Sigmoid colon (tissue), 6 donors: ENCODE measurements at regions not wholly inside any gene's neighbourhood (a gene's known extent, or its start where the extent isn't known, plus 50 kb on each side); places are given as distances from the start of the nearest gene placed in this dataset.

Experiments
- DNase-seq: peaks from one replicate; pipeline ENCODE4 v3.0.0-alpha.2; 2019
- H3K27ac ChIP-seq, 4 donors: fragments of 200-600 bp; sonication (generic); one replicate each; pipeline ENCODE4 v1.5.1; 2016 to 2019; ENCODE audit warnings: mild to moderate bottlenecking in 1 of 4
- H3K27me3 ChIP-seq, 3 donors: fragments of 200-600 bp; sonication (generic); one replicate each; pipeline ENCODE4 v1.5.1; 2019; ENCODE audit warnings: mild to moderate bottlenecking in 1 of 3
- H3K36me3 ChIP-seq, 4 donors: fragments of 200-600 bp; sonication (generic); one replicate each; pipeline ENCODE4 v1.5.1; 2016 to 2019
- H3K4me1 ChIP-seq, 4 donors: fragments of 200-600 bp; sonication (generic); one replicate each; pipeline ENCODE4 v1.5.1; 2017 to 2019
- H3K4me3 ChIP-seq, 4 donors: fragments of 200-600 bp; sonication (generic); one replicate each; pipeline ENCODE4 v1.5.1; 2017 to 2019; ENCODE audit warnings: mild to moderate bottlenecking in 2 of 4, moderate library complexity in 1 of 4
- H3K9me3 ChIP-seq, 4 donors: fragments of 200-600 bp in 3 of 4; sonication (generic) in 3 of 4; one replicate each; pipeline versions ENCODE4 v1.5.1 to v1.6.1; 2013 to 2019
- EP300 ChIP-seq, 4 donors: sonication (generic); formaldehyde crosslinking; IDR thresholded peaks; one replicate each; pipeline ENCODE4 v1.6.1; 2017; ENCODE audit warnings: antibody characterized with exemption in 4 of 4
- POLR2A ChIP-seq, 2 donors: fragments of 450-650 bp; IDR thresholded peaks; one replicate each; pipeline ENCODE4 v1.6.1; 2016; ENCODE audit warnings: antibody characterized with exemption in 2 of 2, mild to moderate bottlenecking in 2 of 2, moderate library complexity in 2 of 2
- POLR2AphosphoS5 ChIP-seq, 4 donors: sonication (generic); formaldehyde crosslinking; IDR thresholded peaks; one replicate each; pipeline ENCODE4 v1.6.1; 2017; ENCODE audit warnings: antibody characterized with exemption in 4 of 4
- WGBS, 2 donors: extraction: QIAGEN DNeasy Blood & Tissue Kit; methylation state at CpG; one replicate each; pipeline ENCODE4 v1.1.7; 2013; 5-methylcytosine and 5-hydroxymethylcytosine counted together
- intact Hi-C: fragments of 100-400 bp; cut with DNase I; formaldehyde crosslinking; loops from one replicate; pipeline ENCODE4 v1.15.1; 2023
- TF ChIP-seq, protein P1 (sequence below), 4 experiments: fragments of 450-650 bp in 3 of 4; fragments of 200-600 bp in 1 of 4; IDR thresholded peaks; one replicate each; pipeline ENCODE4 v1.5.1; 2016 to 2019; ENCODE audit warnings: antibody characterized with exemption in 4 of 4, mild to moderate bottlenecking in 3 of 4, moderate library complexity in 2 of 4
- donor health status: healthy with polysubstance abuse.
- donor health status: healthy.

DNA sequence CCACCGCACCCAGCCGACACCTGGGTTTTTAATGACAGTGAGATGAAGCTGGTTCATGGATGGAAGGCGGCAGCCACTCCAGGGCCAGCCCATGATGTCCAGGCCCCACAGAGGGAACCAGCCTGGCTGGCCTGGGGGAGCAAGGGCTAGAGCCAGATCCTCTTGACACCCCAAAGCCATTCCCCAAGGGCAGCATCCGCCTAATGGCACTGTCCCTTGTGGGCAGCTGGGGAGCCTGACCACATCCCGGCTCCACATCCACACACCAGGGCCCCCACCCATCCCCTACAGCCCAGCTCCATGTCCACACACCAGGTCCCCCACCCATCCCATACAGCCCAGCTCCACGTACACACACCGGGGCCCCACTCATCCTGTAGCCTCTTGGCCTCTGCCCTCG, 53.3 kb upstream of the ACSF3 start:
- Histone ChIP-seq H3K9me3 (no peaks in the 10 kb centered on the region), H3K27me3 (peaks cover 11 to 88% (median 64%) of the 10 kb centered on the region in 3 donors), H3K27ac (no peak overlapping the region), H3K4me3 (no peak overlapping the region), H3K4me1 (no peaks in the 10 kb centered on the region), H3K36me3 (no peaks in the 10 kb centered on the region)
- TF ChIP-seq POLR2AphosphoS5 (IDR thresholded peaks at IDR 0.05) (no peak), POLR2A (IDR thresholded peaks at IDR 0.05) (no peak), EP300 (IDR thresholded peaks at IDR 0.05) (no peak)
- TF ChIP-seq, protein P1, sequence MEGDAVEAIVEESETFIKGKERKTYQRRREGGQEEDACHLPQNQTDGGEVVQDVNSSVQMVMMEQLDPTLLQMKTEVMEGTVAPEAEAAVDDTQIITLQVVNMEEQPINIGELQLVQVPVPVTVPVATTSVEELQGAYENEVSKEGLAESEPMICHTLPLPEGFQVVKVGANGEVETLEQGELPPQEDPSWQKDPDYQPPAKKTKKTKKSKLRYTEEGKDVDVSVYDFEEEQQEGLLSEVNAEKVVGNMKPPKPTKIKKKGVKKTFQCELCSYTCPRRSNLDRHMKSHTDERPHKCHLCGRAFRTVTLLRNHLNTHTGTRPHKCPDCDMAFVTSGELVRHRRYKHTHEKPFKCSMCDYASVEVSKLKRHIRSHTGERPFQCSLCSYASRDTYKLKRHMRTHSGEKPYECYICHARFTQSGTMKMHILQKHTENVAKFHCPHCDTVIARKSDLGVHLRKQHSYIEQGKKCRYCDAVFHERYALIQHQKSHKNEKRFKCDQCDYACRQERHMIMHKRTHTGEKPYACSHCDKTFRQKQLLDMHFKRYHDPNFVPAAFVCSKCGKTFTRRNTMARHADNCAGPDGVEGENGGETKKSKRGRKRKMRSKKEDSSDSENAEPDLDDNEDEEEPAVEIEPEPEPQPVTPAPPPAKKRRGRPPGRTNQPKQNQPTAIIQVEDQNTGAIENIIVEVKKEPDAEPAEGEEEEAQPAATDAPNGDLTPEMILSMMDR (IDR thresholded peaks at IDR 0.05): no peak
- DNase-seq: no peak
- intact Hi-C loops: no loop called here
- WGBS, 2 donors: 78 to 81% methylated on average over 8 of the region's 8 CpGs

DNA sequence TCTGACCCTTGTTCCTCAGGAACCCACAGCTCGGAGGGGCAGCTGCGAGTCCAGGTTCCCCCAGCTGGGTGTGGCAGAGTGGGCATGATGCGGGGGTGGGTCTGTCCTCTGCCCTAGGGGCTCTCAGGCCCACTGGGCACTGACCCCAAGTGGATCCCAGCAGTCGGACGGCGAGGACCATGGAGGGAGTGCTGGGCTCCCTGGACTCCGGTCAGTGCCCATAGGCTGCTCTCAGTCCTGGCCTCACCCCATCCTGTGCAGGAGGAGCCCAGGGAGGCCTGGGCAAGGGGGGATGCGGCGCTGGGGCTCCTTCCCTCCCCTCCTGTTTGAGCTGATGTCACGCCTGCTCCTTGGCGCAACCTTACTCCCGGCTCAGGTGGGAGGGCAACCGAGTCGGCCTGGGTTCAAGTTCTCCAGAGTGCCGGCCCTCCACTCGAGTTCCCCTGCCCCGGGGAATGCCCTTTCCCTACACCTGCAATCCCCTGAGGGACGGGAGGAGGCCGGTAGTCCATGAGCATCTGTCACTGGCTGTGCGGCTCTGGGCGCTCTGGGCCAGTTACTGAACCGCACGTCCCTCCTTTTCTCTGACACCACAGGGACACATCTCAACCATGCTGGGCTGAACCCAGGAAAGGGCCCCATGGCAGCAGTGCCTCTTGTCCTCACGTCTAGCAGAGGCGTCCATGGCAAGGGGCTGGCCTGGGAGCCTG, 52.6 kb upstream of the ACSF3 start:
- peaks cover 11 to 85% (median 60%) of the 10 kb centered on the region in 3 donors for H3K27me3 ChIP-seq
- no peak for DNase-seq
- 76 to 85% methylated on average over 25 of the region's 25 CpGs for WGBS, 2 donors

DNA sequence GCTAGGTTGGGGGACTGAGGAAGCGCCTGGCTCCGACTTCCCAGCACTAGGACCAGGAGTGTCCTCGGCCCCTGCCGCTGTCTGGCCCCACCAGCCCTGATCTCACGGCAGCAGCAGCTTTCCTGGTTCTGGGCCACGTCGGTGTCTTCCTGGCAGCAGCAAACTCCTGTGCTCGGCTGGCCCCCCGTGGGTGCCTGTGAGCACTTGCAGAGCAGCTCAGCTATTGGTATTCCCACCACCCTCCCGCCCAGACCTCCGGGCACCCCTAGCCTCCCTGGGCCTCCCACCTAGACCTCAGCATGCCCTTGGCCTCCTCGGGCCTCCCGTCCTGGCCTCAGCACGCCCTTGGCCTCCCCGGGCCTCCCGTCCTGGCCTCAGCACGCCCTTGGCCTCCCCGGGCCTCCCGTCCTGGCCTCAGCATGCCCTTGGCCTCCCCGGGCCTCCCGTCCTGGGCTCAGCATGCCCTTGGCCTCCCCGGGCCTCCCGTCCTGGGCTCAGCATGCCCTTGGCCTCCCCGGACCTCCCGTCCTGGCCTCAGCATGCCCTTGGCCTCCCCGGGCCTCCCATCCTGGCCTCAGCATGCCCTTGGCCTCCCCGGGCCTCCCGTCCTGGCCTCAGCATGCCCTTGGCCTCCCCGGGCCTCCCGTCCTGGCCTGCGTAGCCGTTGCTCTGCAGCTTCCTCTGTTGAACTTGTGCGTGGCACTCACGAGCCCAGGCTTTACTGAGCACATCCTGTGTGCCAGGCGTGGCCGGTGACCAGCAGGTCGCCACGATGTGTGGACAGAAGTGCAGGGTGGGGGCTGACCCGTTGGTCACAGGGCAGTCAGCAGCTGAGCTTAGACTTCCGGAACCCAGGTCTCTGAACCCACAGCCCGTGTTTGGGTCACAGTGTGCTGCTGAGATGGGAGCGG, 51.8 kb upstream of the ACSF3 start:
- 86 to 89% methylated on average over 42 of the region's 42 CpGs for WGBS, 2 donors
- no peak for TF ChIP-seq POLR2A (IDR thresholded peaks at IDR 0.05)
- no peak for TF ChIP-seq POLR2AphosphoS5 (IDR thresholded peaks at IDR 0.05)
- TF ChIP-seq, protein P1 (IDR thresholded peaks at IDR 0.05): no peak
- no peak for TF ChIP-seq EP300 (IDR thresholded peaks at IDR 0.05)
- Histone ChIP-seq H3K4me3 (no peak overlapping the region), H3K36me3 (no peaks in the 10 kb centered on the region), H3K27ac (no peak overlapping the region), H3K4me1 (no peaks in the 10 kb centered on the region), H3K27me3 (peaks cover 8 to 85% (median 52%) of the 10 kb centered on the region in 3 donors), H3K9me3 (no peaks in the 10 kb centered on the region)
- DNase-seq: no peak
- intact Hi-C loops: no loop called here

More for the DNA sequence above, 52.6 kb upstream of the ACSF3 start:
- Histone ChIP-seq H3K9me3 (no peaks in the 10 kb centered on the region), H3K4me3 (no peak overlapping the region), H3K27ac (no peak overlapping the region), H3K4me1 (no peaks in the 10 kb centered on the region), H3K36me3 (no peaks in the 10 kb centered on the region)
- intact Hi-C loops: no loop called here
- TF ChIP-seq POLR2A (IDR thresholded peaks at IDR 0.05) (no peak), EP300 (IDR thresholded peaks at IDR 0.05) (no peak), POLR2AphosphoS5 (IDR thresholded peaks at IDR 0.05) (no peak)
- TF ChIP-seq, protein P1 (IDR thresholded peaks at IDR 0.05): no peak

DNA sequence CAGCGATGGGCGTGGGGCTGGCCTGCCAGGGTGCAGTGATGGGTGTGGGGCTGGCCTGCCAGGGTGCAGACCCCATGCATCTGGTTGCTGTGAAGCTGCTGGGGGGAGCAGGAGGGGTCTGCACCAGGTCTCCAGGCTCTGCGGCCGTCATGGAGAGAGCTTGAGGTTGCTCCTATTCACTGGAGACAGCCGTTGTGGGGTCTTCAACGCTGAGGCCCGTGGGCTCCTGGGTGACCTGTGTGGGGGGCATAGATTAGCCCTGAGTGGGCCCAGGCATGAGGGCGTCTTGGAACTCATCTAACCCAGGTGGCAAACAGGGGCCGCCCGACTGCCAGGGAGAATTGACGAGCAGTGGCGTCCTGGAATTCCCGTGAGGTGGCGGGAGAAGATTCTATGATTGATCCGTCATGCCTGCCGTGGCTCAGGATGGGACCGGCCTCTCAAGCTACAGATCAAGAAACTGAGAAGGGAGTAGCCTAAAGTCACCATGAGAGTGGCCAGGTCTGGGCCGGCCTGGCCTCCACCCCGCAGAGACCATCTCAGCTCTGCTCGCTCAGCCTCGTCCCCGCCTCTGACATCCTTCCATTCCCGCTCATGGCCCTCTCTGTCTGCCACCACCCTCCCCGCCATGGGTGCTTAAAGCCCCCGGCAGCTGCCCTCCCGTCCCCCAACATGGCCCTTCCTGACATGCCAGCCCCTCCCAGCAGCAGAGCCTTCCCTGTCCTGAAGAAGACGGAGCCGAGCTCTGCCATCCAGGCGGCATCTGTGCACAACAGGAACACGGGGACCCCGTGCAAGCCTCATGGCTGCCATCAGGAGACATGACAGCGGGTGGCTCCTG, 50.7 kb upstream of the ACSF3 start:
- Histone ChIP-seq H3K4me3 (no peak overlapping the region), H3K27me3 (peaks cover 4 to 85% (median 51%) of the 10 kb centered on the region in 3 donors), H3K9me3 (no peaks in the 10 kb centered on the region), H3K4me1 (no peaks in the 10 kb centered on the region), H3K36me3 (no peaks in the 10 kb centered on the region), H3K27ac (no peak overlapping the region)
- TF ChIP-seq, protein P1 (IDR thresholded peaks at IDR 0.05): no peak
- TF ChIP-seq POLR2AphosphoS5 (IDR thresholded peaks at IDR 0.05): no peak
- TF ChIP-seq EP300 (IDR thresholded peaks at IDR 0.05): no peak
- no peak for TF ChIP-seq POLR2A (IDR thresholded peaks at IDR 0.05)
- no peak for DNase-seq
- intact Hi-C loops: no loop called here
- 84 to 89% methylated on average over 32 of the region's 32 CpGs for whole genome bisulfite sequencing, 2 donors
